ENCODE measurements at regions not wholly inside any gene's neighbourhood (a gene's known extent, or its start where the extent isn't known, plus 50 kb on each side); places are given as distances from the start of the nearest gene placed in this dataset.

GRCh38 chr1:29574871-29575270 is 338.5 kb downstream of the PTPRU start:
- H3K27ac Mint-ChIP-seq = no peak overlapping the region
- peaks cover 20% of the 10 kb centered on the region for H3K9me3 Mint-ChIP-seq
- TF ChIP-seq CTCF (IDR thresholded peaks at IDR 0.05) = no peak
- H3K36me3 Mint-ChIP-seq (ENCODE audit: low read depth) = no peaks in the 10 kb centered on the region
- H3K4me1 Mint-ChIP-seq (ENCODE audit: low read depth) = peaks cover 7% of the 10 kb centered on the region; the same call in 1 of the 2 replicates
- DNase-seq = no peak
- peaks cover 8% of the 10 kb centered on the region; the same call in 1 of the 2 replicates for H3K27me3 Mint-ChIP-seq (ENCODE audit: insufficient read depth)
- H3K4me3 Mint-ChIP-seq = no peak overlapping the region

GRCh38 chr1:29569971-29570634 is 333.8 kb downstream of the PTPRU start:
- peak; percentile 48 for DNase-seq
- Mint-ChIP-seq H3K27ac (no peak overlapping the region), H3K4me1 (ENCODE audit: low read depth) (peaks cover 9% of the 10 kb centered on the region; the same call in 1 of the 2 replicates), H3K4me3 (no peak overlapping the region), H3K27me3 (ENCODE audit: insufficient read depth) (peaks cover 16% of the 10 kb centered on the region), H3K9me3 (peaks cover 36% of the 10 kb centered on the region), H3K36me3 (ENCODE audit: low read depth) (no peaks in the 10 kb centered on the region)
- TF ChIP-seq CTCF (IDR thresholded peaks at IDR 0.05) = no peak

GRCh38 chr1:29567257-29567656 is 330.9 kb downstream of the PTPRU start:
- Mint-ChIP-seq H3K27ac (no peak overlapping the region), H3K4me3 (no peak overlapping the region), H3K36me3 (ENCODE audit: low read depth) (peaks cover 11% of the 10 kb centered on the region; the same call in 1 of the 2 replicates), H3K4me1 (ENCODE audit: low read depth) (peaks cover 9% of the 10 kb centered on the region; the same call in 1 of the 2 replicates), H3K27me3 (ENCODE audit: insufficient read depth) (peaks cover 11% of the 10 kb centered on the region), H3K9me3 (peaks cover 41% of the 10 kb centered on the region)
- DNase-seq = no peak
- no peak for TF ChIP-seq CTCF (IDR thresholded peaks at IDR 0.05)

- H3K27me3 Mint-ChIP-seq (ENCODE audit: insufficient read depth) = peaks cover 11% of the 10 kb centered on the region
- DNase-seq = no peak
- peaks cover 11% of the 10 kb centered on the region; the same call in 1 of the 2 replicates for H3K36me3 Mint-ChIP-seq (ENCODE audit: low read depth)
- TF ChIP-seq CTCF (IDR thresholded peaks at IDR 0.05) = no peak
- no peak overlapping the region for H3K4me3 Mint-ChIP-seq
- H3K27ac Mint-ChIP-seq = no peak overlapping the region
- H3K4me1 Mint-ChIP-seq (ENCODE audit: low read depth) = peaks cover 8% of the 10 kb centered on the region; the same call in 1 of the 2 replicates
- H3K9me3 Mint-ChIP-seq = peaks cover 37% of the 10 kb centered on the region
Observed at GRCh38 chr1:29565490-29565889, 329.2 kb downstream of the PTPRU start.

GRCh38 chr1:29563571-29563970 is 327.2 kb downstream of the PTPRU start:
- peaks cover 11% of the 10 kb centered on the region; the same call in 1 of the 2 replicates for H3K36me3 Mint-ChIP-seq (ENCODE audit: low read depth)
- no peak for TF ChIP-seq CTCF (IDR thresholded peaks at IDR 0.05)
- H3K9me3 Mint-ChIP-seq = peaks cover 46% of the 10 kb centered on the region
- no peak overlapping the region for H3K4me3 Mint-ChIP-seq
- H3K27me3 Mint-ChIP-seq (ENCODE audit: insufficient read depth) = peaks cover 7% of the 10 kb centered on the region
- H3K4me1 Mint-ChIP-seq (ENCODE audit: low read depth) = no peaks in the 10 kb centered on the region
- no peak overlapping the region for H3K27ac Mint-ChIP-seq
- no peak for DNase-seq

All from HFFc6 (cell line).